K562 (cell line): ENCODE measurements at regions not wholly inside any gene's neighbourhood (a gene's known extent, or its start where the extent isn't known, plus 50 kb on each side); places are given as distances from the start of the nearest gene placed in this dataset.

Source experiments
- ATAC-seq: fragments of 200-7000 bp; cut with Tn5 transposase; 3 replicates; pipeline ENCODE4 v1.9.1; 2020; ENCODE audit warnings: moderate library complexity
- BruUV-seq: library from RNA; stranded (reverse); fragments of 400-500 nt; replicated peaks from 2 replicates; lab custom pipeline; 2021; lab: Mats Ljungman, UMichigan
- CTCF ChIA-PET: fragments of 300-600 bp; formaldehyde crosslinking; extraction: SDS; loops from one replicate; lab custom pipeline; 2021; ENCODE audit warnings: low intra/inter-chr PET ratio; lab: Yijun Ruan, JAX
- POLR2A ChIA-PET: fragments of 300-600, 350-650 bp; sonication (Branson Sonifier 250); formaldehyde crosslinking; extraction: SDS; loops from one replicate; lab custom pipeline; 2021; ENCODE audit warnings: antibody characterized with exemption, inconsistent platforms; lab: Yijun Ruan, JAX
- DNase-seq, 4 experiments: peaks; one replicate each; pipeline versions ENCODE4 v3.0.0 to v3.0.0-alpha.2; 2011 to 2018; ENCODE audit warnings: low spot score in 3 of 4, mixed read lengths in 3 of 4; ENCODE audit errors: extremely low read depth in 1 of 4
- FAIRE-seq: peaks from 2 replicates; lab custom pipeline; 2011; peaks lifted over from hg19 to GRCh38; lab: Jason Lieb, UNC
- H2AFZ ChIP-seq: 2 replicates; pipeline ENCODE4 v1.6.0; 2011; ENCODE audit warnings: low read depth, low read length, control low read depth, inconsistent platforms
- H3K27ac ChIP-seq: fragments of 200-600 bp; 3 replicates; pipeline ENCODE4 v1.8.0; 2011; ENCODE audit warnings: low read depth, mild to moderate bottlenecking, control low read depth, inconsistent platforms, low read length, moderate library complexity, mixed read lengths; ENCODE audit errors: extremely low read depth
- H3K27me3 ChIP-seq, 2 experiments: fragments of 300-600 bp in 1 of 2; 2 replicates in 1 of 2; 3 replicates in 1 of 2; pipeline versions ENCODE4 v1.6.0 to v1.8.0; 2011; ENCODE audit warnings: inconsistent platforms in 2 of 2, low read length in 2 of 2, mild to moderate bottlenecking in 1 of 2, mixed read lengths in 1 of 2, moderate library complexity in 1 of 2; ENCODE audit not compliant: control insufficient read depth in 2 of 2, insufficient read depth in 2 of 2
- H3K36me3 ChIP-seq: fragments of 300-600 bp; 3 replicates; pipeline ENCODE4 v1.8.0; 2011; ENCODE audit warnings: mild to moderate bottlenecking, low read length, inconsistent platforms; ENCODE audit not compliant: control insufficient read depth, insufficient read depth
- H3K4me1 ChIP-seq, 2 experiments: fragments of 200-600 bp in 1 of 2; replicated peaks in 1 of 2; 2 replicates in 1 of 2; 3 replicates in 1 of 2; pipeline versions ENCODE4 v1.5.1 to v1.8.0; 2011; ENCODE audit warnings: inconsistent platforms in 2 of 2, low read length in 2 of 2, mild to moderate bottlenecking in 1 of 2, mixed read lengths in 1 of 2, moderate library complexity in 1 of 2; ENCODE audit not compliant: control insufficient read depth in 2 of 2, insufficient read depth in 2 of 2
- H3K4me2 ChIP-seq: 2 replicates; pipeline ENCODE4 v1.6.1; 2011; ENCODE audit warnings: low read length, control low read depth, inconsistent platforms, mixed read lengths; ENCODE audit not compliant: insufficient read depth
- H3K4me3 ChIP-seq: fragments of 200-600 bp; sonication (generic), shearing (Covaris generic); 2 replicates; pipeline ENCODE4 v1.5.1; 2016; ENCODE audit warnings: control low read depth, inconsistent platforms
- H3K79me2 ChIP-seq: fragments of 200-600 bp; 3 replicates; pipeline ENCODE4 v1.8.0; 2011; ENCODE audit warnings: low read length, inconsistent platforms; ENCODE audit not compliant: control insufficient read depth, insufficient read depth
- H3K9ac ChIP-seq, 2 experiments: 2 replicates each; pipeline versions ENCODE4 v1.6.0 to v1.6.1; 2011; ENCODE audit warnings: low read depth in 2 of 2, low read length in 2 of 2, control low read depth in 1 of 2, inconsistent platforms in 1 of 2, mild to moderate bottlenecking in 1 of 2, mixed read lengths in 1 of 2; ENCODE audit not compliant: insufficient read depth in 1 of 2
- H3K9me1 ChIP-seq: one replicate; pipeline ENCODE4 v1.6.0; 2011; ENCODE audit warnings: inconsistent platforms, mild to moderate bottlenecking, low read length, moderate library complexity; ENCODE audit not compliant: control insufficient read depth, insufficient read depth
- H3K9me3 ChIP-seq: replicated peaks from 2 replicates; pipeline ENCODE4 v1.5.1; 2011; ENCODE audit warnings: low read depth, low read length, inconsistent platforms; ENCODE audit not compliant: control insufficient read depth, insufficient read depth
- H4K20me1 ChIP-seq: replicated peaks from 2 replicates; pipeline ENCODE4 v1.6.1; 2011; ENCODE audit warnings: low read length, inconsistent platforms, mixed read lengths; ENCODE audit not compliant: control insufficient read depth, insufficient read depth
- FOS ChIP-seq: IDR thresholded peaks from 3 replicates; pipeline ENCODE4 v1.6.1; 2011; ENCODE audit not compliant: insufficient read length; ENCODE audit errors: extremely low read depth
- HBP1 ChIP-seq: fragments of 450-650 bp; formaldehyde crosslinking; IDR thresholded peaks from 2 replicates; pipeline ENCODE4 v1.4.0; 2022; ENCODE audit warnings: missing genetic modification characterization
- HMG20A ChIP-seq: fragments of 450-650 bp; formaldehyde crosslinking; conservative IDR thresholded peaks from 2 replicates; pipeline ENCODE4 v1.4.0; 2020; ENCODE audit warnings: mild to moderate bottlenecking, mixed read lengths
- HOXB6 ChIP-seq: fragments of 250-450 bp; sonication (Bioruptor Pico); IDR thresholded peaks from 2 replicates; pipeline ENCODE4 v1.5.1; 2022; ENCODE audit warnings: mild to moderate bottlenecking, borderline replicate concordance
- IRF9 ChIP-seq: fragments of 450-650 bp; IDR thresholded peaks from 2 replicates; pipeline ENCODE4 v1.6.1; 2016; ENCODE audit warnings: missing biosample characterization, missing genetic modification characterization
- LEF1 ChIP-seq: fragments of 450-650 bp; IDR thresholded peaks from 2 replicates; pipeline ENCODE4 v1.6.1; 2016; ENCODE audit warnings: mild to moderate bottlenecking
- MAFK ChIP-seq: IDR thresholded peaks from 2 replicates; pipeline ENCODE4 v1.6.1; 2011; ENCODE audit warnings: low read length, improper control_type of control experiment
- NUFIP1 ChIP-seq: fragments of 450-650 bp; IDR thresholded peaks from 2 replicates; pipeline ENCODE4 v1.6.1; 2018; ENCODE audit not compliant: partially characterized antibody
- PTRF ChIP-seq: fragments of 450-650 bp; IDR thresholded peaks from 2 replicates; pipeline ENCODE4 v1.6.1; 2016; ENCODE audit warnings: mild to moderate bottlenecking, missing genetic modification characterization, missing compliant biosample characterization
- ZBTB11 ChIP-seq, 3 experiments: fragments of 200-800 bp in 1 of 3; fragments of 250-450 bp in 1 of 3; fragments of 450-650 bp in 1 of 3; sonication (Bioruptor Pico) in 1 of 3; sonication (Bioruptor generic) in 1 of 3; formaldehyde crosslinking in 1 of 3; IDR thresholded peaks; 2 replicates each; pipeline versions ENCODE4 v1.6.1 to v1.8.0; 2016 to 2022; ENCODE audit warnings: mild to moderate bottlenecking in 2 of 3, missing genetic modification characterization in 2 of 3, missing compliant biosample characterization in 1 of 3, moderate library complexity in 1 of 3
- ZFP1 ChIP-seq: fragments of 450-650 bp; formaldehyde crosslinking; IDR thresholded peaks from 2 replicates; pipeline ENCODE4 v1.4.0; 2020; ENCODE audit warnings: mild to moderate bottlenecking, mixed read lengths
- ZFP30 ChIP-seq: fragments of 250-450 bp; sonication (Bioruptor Pico); IDR thresholded peaks from 2 replicates; pipeline ENCODE4 v1.8.0; 2022; ENCODE audit warnings: moderate library complexity, mild to moderate bottlenecking, inconsistent platforms, borderline replicate concordance
- ZNF174 ChIP-seq: fragments of 250-450 bp; sonication (Bioruptor Pico); IDR thresholded peaks from 2 replicates; pipeline ENCODE4 v1.4.0; 2020; ENCODE audit warnings: mild to moderate bottlenecking
- ZNF324 ChIP-seq: fragments of 250-450 bp; sonication (Bioruptor Pico); IDR thresholded peaks from 2 replicates; pipeline ENCODE4 v1.4.0; 2020; ENCODE audit warnings: mild to moderate bottlenecking
- ZNF347 ChIP-seq: fragments of 450-650 bp; formaldehyde crosslinking; IDR thresholded peaks from 2 replicates; pipeline ENCODE4 v1.4.0; 2020; ENCODE audit warnings: low read depth, mild to moderate bottlenecking, moderate library complexity
- ZNF655 ChIP-seq: fragments of 250-450 bp; sonication (Bioruptor Pico); IDR thresholded peaks from 2 replicates; pipeline ENCODE4 v1.5.0; 2021
- ZNF79 ChIP-seq: fragments of 250-450 bp; sonication (Bioruptor Pico); IDR thresholded peaks from 2 replicates; pipeline ENCODE4 v1.4.0; 2020; ENCODE audit warnings: low read depth, mild to moderate bottlenecking, moderate library complexity
- WGBS: fragments of 100-300 bp; shearing (Covaris generic); methylation state at CpG from one replicate; pipeline ENCODE4 v1.1.6; 2016; ENCODE audit warnings: low coverage, mixed read lengths; ENCODE audit not compliant: insufficient coverage; ENCODE audit errors: missing lambda C conversion rate; 5-methylcytosine and 5-hydroxymethylcytosine counted together
- in situ Hi-C: fragments of 300-500 bp; cut with MboI; formaldehyde crosslinking; loops from 4 replicates; pipeline ENCODE4 v1.15.0; 2018; ENCODE audit warnings: inconsistent platforms, mixed read lengths
- intact Hi-C: fragments of 100-400 bp; cut with micrococcal nuclease; formaldehyde crosslinking; loops from 2 replicates; pipeline ENCODE4 v1.14.2; 2022

GRCh38 chr1:230574502-230574901 lies 67.8 kb upstream of the COG2 start (continued):
- TF ChIP-seq HBP1 (CRISPR knock-in tag) (0 out of 2 replicates have a peak, but pooled peaks have one; percentile 77), ZNF79 (no peak), MAFK (no peak), ZNF655 (CRISPR knock-in tag) (no peak), ZNF174 (no peak), PTRF (tag) (no peak), ZNF347 (CRISPR knock-in tag) (no peak)

- no TSS peak for BruUV-seq
- no peaks in the 10 kb centered on the region for H3K9me1 ChIP-seq
- no peaks in the 10 kb centered on the region for H3K79me2 ChIP-seq
- no peak overlapping the region for H3K4me2 ChIP-seq
- H2AFZ ChIP-seq = no peak overlapping the region
- no peak for FAIRE-seq
- intact Hi-C loops (no loop called here), in situ Hi-C loops (no loop called here)
- H3K9me3 ChIP-seq = no peaks in the 10 kb centered on the region
- no peaks in the 10 kb centered on the region for H4K20me1 ChIP-seq
- no peaks in the 10 kb centered on the region for H3K4me1 ChIP-seq
- H3K27me3 ChIP-seq = no peaks in the 10 kb centered on the region
- ChIA-PET CTCF (no interaction called here), POLR2A (no interaction called here)
- H3K27ac ChIP-seq = no peak overlapping the region
- H3K36me3 ChIP-seq = no peaks in the 10 kb centered on the region
- H3K4me3 ChIP-seq = no peak overlapping the region
- WGBS = 0% methylated on average over 3 of the region's 3 CpGs
- DNase-seq = no peak
- no peak for ATAC-seq
- H3K9ac ChIP-seq = no peak overlapping the region
- TF ChIP-seq NUFIP1 (no peak), HOXB6 (CRISPR knock-in tag) (no peak), IRF9 (tag) (no peak), ZFP30 (CRISPR knock-in tag) (no peak), ZBTB11 (CRISPR knock-in tag; IDR thresholded peaks at IDR 0.05) (no peak), ZNF324 (no peak), ZFP1 (CRISPR knock-in tag) (no peak), LEF1 (no peak), HMG20A (no peak), FOS (no peak)
Measured at GRCh38 chr1:230573658-230574057, 68.6 kb upstream of the COG2 start.
